PFSK-1 (cell line): ENCODE measurements at regions not wholly inside any gene's neighbourhood (a gene's known extent, or its start where the extent isn't known, plus 50 kb on each side); places are given as distances from the start of the nearest gene placed in this dataset.

ENCODE experiments used
- FOXP2 ChIP-seq: optimal IDR thresholded peaks from 2 replicates; pipeline ENCODE3; 2011; ENCODE audit warnings: borderline replicate concordance, control low read depth, inconsistent platforms; ENCODE audit not compliant: insufficient read depth; ENCODE audit errors: extremely low read length, extremely low read depth
- POLR2AphosphoS5 ChIP-seq: IDR thresholded peaks from 2 replicates; pipeline ENCODE4 v1.6.1; 2012; ENCODE audit warnings: low read depth, mild to moderate bottlenecking, control low read depth, low read length, moderate library complexity
- REST ChIP-seq, 2 experiments: IDR thresholded peaks; 2 replicates each; pipeline versions ENCODE4 v1.6.1 to v1.8.0; 2011 to 2012; ENCODE audit warnings: low read depth in 2 of 2, low read length in 2 of 2, control low read depth in 1 of 2, inconsistent platforms in 1 of 2, mild to moderate bottlenecking in 1 of 2, moderate library complexity in 1 of 2; ENCODE audit not compliant: insufficient read depth in 1 of 2
- SIN3A ChIP-seq: IDR thresholded peaks from 2 replicates; pipeline ENCODE4 v1.6.1; 2012; ENCODE audit warnings: mild to moderate bottlenecking, low read length, moderate library complexity, borderline replicate concordance; ENCODE audit not compliant: insufficient read depth
- TAF1 ChIP-seq: IDR thresholded peaks from 2 replicates; pipeline ENCODE4 v1.6.1; 2012; ENCODE audit warnings: low read length, control low read depth, borderline replicate concordance; ENCODE audit not compliant: insufficient read depth

GRCh38 chr1:235035928-235036327, 92.7 kb downstream of the TOMM20 start:
- TF ChIP-seq POLR2AphosphoS5 (no peak), REST (IDR thresholded peaks at IDR 0.05; ENCODE audit: insufficient read depth in 1 of 2, low read depth in 2 of 2, low read length in 2 of 2) (no peak), FOXP2 (no peak), SIN3A (no peak), TAF1 (no peak)
